ENCODE measurements at regions not wholly inside any gene's neighbourhood (a gene's known extent, or its start where the extent isn't known, plus 50 kb on each side); places are given as distances from the start of the nearest gene placed in this dataset.

DNA sequence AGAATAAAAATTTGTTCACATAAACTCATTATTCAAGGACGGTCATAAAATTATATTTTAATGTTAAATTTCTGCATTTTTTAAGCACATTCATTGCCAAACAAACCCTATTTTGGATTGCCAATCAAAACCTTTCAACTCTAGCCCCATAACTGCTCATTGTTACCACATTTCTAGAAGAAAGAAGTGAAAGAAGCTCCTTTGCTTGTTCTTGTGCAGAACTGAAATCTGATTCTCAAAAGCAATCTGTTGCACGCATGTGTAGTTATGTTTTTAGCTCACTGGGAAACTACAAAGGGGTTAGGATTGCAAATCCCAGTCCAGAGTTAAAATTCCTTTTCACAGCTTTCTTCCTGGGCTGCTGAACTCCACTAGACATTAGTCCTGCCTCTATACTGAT lies 109.5 kb upstream of the MIR17HG start:
- TF ChIP-seq, protein P1, sequence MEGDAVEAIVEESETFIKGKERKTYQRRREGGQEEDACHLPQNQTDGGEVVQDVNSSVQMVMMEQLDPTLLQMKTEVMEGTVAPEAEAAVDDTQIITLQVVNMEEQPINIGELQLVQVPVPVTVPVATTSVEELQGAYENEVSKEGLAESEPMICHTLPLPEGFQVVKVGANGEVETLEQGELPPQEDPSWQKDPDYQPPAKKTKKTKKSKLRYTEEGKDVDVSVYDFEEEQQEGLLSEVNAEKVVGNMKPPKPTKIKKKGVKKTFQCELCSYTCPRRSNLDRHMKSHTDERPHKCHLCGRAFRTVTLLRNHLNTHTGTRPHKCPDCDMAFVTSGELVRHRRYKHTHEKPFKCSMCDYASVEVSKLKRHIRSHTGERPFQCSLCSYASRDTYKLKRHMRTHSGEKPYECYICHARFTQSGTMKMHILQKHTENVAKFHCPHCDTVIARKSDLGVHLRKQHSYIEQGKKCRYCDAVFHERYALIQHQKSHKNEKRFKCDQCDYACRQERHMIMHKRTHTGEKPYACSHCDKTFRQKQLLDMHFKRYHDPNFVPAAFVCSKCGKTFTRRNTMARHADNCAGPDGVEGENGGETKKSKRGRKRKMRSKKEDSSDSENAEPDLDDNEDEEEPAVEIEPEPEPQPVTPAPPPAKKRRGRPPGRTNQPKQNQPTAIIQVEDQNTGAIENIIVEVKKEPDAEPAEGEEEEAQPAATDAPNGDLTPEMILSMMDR (IDR thresholded peaks at IDR 0.05), result no peak
- Histone ChIP-seq H3K27me3 (no peaks in the 10 kb centered on the region), H3K4me3 (no peak overlapping the region), H3K27ac (no peak overlapping the region), H3K9me3 (no peaks in the 10 kb centered on the region), H3K36me3 (no peaks in the 10 kb centered on the region), H3K4me1 (no peaks in the 10 kb centered on the region)
- DNase-seq (ENCODE audit: low spot score in 2 of 2), result no peak
- intact Hi-C loops (cut with DNase I), result no loop called here

DNA sequence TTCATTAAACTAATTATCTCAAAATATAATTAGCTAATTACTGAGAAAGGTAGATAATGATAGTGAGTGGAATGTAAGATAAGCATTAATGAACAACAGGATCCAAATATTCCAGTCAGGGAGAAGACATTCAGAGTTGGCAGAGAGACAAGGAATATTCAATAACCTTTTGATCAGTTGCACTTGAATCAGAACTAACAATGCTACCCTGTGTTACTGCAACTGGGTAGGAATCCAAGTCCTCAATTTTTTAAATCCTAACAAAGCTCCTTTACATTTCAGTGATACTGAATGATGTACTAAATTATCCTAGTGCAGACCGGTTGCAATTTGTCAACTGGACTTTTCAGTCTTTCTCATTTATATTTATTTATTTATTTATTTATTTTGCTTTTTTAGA lies 107.1 kb upstream of the MIR17HG start:
- no peak for DNase-seq (ENCODE audit: low spot score in 2 of 2)
- H3K4me1 ChIP-seq, result no peaks in the 10 kb centered on the region
- H3K9me3 ChIP-seq, result no peaks in the 10 kb centered on the region
- H3K36me3 ChIP-seq, result no peaks in the 10 kb centered on the region
- no peaks in the 10 kb centered on the region for H3K27me3 ChIP-seq
- no peak overlapping the region for H3K4me3 ChIP-seq
- TF ChIP-seq, protein P1 (IDR thresholded peaks at IDR 0.05), result no peak
- intact Hi-C loops (cut with DNase I), result no loop called here
- no peak overlapping the region for H3K27ac ChIP-seq

DNA sequence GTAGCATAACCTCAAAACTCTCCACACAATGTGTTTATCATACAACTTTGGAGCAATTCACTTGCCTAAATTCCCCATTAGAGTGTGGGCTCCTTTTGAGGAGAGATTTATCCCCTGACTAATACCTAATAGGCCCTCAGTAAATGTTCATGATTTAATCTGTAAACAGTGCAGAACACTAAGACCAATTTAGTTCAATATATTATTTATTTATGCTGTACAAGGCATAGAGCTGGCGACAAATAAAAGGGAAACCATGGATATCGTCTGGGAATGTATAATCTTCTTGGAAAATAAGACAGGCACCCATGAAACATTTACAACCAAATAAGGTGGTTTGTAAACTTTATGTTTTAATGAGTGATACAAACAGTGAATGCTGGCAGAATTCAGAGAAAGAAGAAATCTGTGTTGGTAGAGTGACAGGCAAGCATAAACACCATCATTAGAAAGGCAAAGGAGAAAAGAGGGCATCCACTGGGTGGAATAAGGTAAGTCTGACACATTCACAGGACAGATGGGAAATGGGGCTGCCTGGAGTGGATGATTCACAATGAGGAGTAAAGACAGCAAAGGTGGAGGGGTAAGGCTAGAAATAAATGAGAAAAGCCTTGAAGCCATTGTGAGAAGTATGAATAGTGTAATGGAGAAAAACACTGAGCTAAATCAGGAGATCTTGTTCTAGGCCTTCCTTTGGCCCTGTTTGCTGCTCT lies 106.1 kb upstream of the MIR17HG start:
- Histone ChIP-seq H3K27ac (no peak overlapping the region), H3K36me3 (no peaks in the 10 kb centered on the region), H3K27me3 (no peaks in the 10 kb centered on the region), H3K4me1 (no peaks in the 10 kb centered on the region), H3K4me3 (no peak overlapping the region), H3K9me3 (no peaks in the 10 kb centered on the region)
- intact Hi-C loops (cut with DNase I), result no loop called here
- TF ChIP-seq, protein P1 (IDR thresholded peaks at IDR 0.05), result no peak
- DNase-seq (ENCODE audit: low spot score in 2 of 2), result no peak

DNA sequence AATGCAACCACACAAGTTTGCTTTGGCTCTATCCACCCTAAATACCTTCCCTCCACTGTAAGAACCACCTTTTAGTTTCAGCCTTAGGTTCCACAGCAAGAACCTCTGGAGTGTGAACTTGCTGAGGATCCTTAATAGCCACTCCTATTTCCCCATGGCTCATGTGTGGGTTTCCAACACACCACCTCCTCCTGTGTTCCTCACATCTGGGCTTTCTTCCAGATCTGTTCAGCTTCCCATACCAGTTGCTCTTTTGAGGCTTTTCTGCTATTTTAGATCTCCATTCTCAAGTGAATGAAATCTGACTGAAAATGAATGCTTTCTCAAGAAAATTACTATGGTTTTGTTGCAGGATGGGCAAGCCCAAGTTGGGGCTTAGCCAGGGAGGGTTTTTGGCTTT lies 104.8 kb upstream of the MIR17HG start:
- Histone ChIP-seq H3K27me3 (no peaks in the 10 kb centered on the region), H3K9me3 (no peaks in the 10 kb centered on the region), H3K4me3 (no peak overlapping the region), H3K27ac (no peak overlapping the region), H3K36me3 (no peaks in the 10 kb centered on the region), H3K4me1 (no peaks in the 10 kb centered on the region)
- TF ChIP-seq, protein P1 (IDR thresholded peaks at IDR 0.05), result no peak
- intact Hi-C loops (cut with DNase I), result no loop called here
- no peak for DNase-seq (ENCODE audit: low spot score in 2 of 2)

DNA sequence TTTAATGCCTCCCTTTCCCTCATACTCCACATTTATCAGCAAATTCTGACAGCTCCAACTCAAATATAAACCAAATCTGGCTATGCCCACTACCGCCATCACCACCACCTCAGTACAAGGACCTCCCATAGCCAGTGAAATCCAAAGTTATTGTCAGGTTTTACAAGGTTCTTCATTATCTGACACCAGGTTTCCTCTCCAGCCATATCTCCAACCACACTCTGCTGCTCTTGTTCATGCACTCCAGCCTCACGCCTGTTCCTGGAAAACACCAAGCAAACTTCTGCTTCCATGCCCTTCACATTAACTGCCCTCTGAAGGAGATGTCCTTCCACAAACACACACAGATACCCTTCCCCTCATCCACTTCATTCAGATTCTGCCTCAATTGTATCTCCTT lies 102.2 kb upstream of the MIR17HG start:
- TF ChIP-seq, protein P1 (IDR thresholded peaks at IDR 0.05), result no peak
- Histone ChIP-seq H3K27me3 (no peaks in the 10 kb centered on the region), H3K4me1 (no peaks in the 10 kb centered on the region), H3K36me3 (no peaks in the 10 kb centered on the region), H3K4me3 (no peak overlapping the region), H3K9me3 (no peaks in the 10 kb centered on the region), H3K27ac (no peak overlapping the region)
- DNase-seq (ENCODE audit: low spot score in 2 of 2), result no peak
- intact Hi-C loops (cut with DNase I), result no loop called here

DNA sequence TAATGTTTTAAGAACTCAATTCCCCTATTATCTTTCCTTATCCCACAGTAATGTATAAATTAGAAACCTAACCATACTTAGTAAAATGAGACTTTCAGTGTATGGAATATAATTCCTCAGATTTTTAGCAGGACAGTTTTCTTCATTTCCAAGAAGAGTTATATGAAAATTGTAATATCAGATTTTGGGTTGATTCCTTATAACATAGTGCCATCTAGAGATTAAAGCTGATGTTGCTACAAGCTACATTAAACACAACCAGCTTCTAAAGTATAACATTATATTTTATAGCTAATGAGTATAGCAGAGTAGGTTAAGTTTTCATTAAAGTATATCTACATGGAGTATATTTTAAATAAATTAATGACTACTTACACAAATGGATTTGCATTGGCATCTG lies 99.7 kb upstream of the MIR17HG start:
- no peaks in the 10 kb centered on the region for H3K4me1 ChIP-seq
- intact Hi-C loops (cut with DNase I), result no loop called here
- TF ChIP-seq, protein P1 (IDR thresholded peaks at IDR 0.05), result no peak
- no peak overlapping the region for H3K27ac ChIP-seq
- H3K4me3 ChIP-seq, result no peak overlapping the region
- DNase-seq (ENCODE audit: low spot score in 2 of 2), result no peak
- H3K36me3 ChIP-seq, result no peaks in the 10 kb centered on the region
- no peaks in the 10 kb centered on the region for H3K9me3 ChIP-seq
- H3K27me3 ChIP-seq, result no peaks in the 10 kb centered on the region
